ENCODE measurements at regions not wholly inside any gene's neighbourhood (a gene's known extent, or its start where the extent isn't known, plus 50 kb on each side); places are given as distances from the start of the nearest gene placed in this dataset.
"Not testable (repeated sequence)": the region's sequence is repeated elsewhere in the genome, so short reads cannot be mapped to it uniquely, and the experiment has no call there.

- not testable (repeated sequence) for TF ChIP-seq CTCF (IDR thresholded peaks at IDR 0.05); POLR2A (IDR thresholded peaks at IDR 0.05; ENCODE audit: low read length)
- TF ChIP-seq, protein P1, sequence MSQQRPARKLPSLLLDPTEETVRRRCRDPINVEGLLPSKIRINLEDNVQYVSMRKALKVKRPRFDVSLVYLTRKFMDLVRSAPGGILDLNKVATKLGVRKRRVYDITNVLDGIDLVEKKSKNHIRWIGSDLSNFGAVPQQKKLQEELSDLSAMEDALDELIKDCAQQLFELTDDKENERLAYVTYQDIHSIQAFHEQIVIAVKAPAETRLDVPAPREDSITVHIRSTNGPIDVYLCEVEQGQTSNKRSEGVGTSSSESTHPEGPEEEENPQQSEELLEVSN (IDR thresholded peaks at IDR 0.05; ENCODE audit: borderline replicate concordance, low read depth), result not testable (repeated sequence)
- TF ChIP-seq, protein P2, sequence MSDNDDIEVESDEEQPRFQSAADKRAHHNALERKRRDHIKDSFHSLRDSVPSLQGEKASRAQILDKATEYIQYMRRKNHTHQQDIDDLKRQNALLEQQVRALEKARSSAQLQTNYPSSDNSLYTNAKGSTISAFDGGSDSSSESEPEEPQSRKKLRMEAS (IDR thresholded peaks at IDR 0.05), result not testable (repeated sequence)
These were observed 467.2 kb upstream of the RUNX1 start for GRCh38 chr21:35516292-35516691.

Data from A549 (cell line).